ENCODE measurements at regions not wholly inside any gene's neighbourhood (a gene's known extent, or its start where the extent isn't known, plus 50 kb on each side); places are given as distances from the start of the nearest gene placed in this dataset.

DNA sequence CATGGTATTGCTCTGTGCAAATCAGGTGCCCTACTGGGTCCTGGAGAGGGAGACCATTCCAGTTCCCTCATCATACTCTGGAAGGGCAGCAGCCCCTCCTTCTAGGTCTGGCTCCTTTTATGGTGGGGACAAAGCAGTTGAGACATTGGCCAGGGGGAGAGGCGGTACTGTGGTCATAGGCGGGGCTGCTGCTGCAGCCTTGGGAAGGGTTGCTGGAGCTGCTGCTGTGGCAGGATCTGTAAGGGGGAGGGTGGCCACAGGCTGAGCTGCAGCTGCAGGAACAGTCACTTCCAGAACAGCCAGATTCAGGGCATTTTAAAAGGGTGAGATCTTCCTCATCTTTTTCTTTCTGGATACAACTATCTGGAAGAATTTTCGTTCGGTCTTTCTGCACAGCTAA, 233.0 kb upstream of the SGCD start:
- TF ChIP-seq, protein P1, sequence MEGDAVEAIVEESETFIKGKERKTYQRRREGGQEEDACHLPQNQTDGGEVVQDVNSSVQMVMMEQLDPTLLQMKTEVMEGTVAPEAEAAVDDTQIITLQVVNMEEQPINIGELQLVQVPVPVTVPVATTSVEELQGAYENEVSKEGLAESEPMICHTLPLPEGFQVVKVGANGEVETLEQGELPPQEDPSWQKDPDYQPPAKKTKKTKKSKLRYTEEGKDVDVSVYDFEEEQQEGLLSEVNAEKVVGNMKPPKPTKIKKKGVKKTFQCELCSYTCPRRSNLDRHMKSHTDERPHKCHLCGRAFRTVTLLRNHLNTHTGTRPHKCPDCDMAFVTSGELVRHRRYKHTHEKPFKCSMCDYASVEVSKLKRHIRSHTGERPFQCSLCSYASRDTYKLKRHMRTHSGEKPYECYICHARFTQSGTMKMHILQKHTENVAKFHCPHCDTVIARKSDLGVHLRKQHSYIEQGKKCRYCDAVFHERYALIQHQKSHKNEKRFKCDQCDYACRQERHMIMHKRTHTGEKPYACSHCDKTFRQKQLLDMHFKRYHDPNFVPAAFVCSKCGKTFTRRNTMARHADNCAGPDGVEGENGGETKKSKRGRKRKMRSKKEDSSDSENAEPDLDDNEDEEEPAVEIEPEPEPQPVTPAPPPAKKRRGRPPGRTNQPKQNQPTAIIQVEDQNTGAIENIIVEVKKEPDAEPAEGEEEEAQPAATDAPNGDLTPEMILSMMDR (IDR thresholded peaks at IDR 0.05): no peak
- TF ChIP-seq POLR2AphosphoS5 (IDR thresholded peaks at IDR 0.05): no peak
- TF ChIP-seq POLR2A (IDR thresholded peaks at IDR 0.05): no peak
- TF ChIP-seq EP300 (IDR thresholded peaks at IDR 0.05): no peak
